ENCODE measurements at regions not wholly inside any gene's neighbourhood (a gene's known extent, or its start where the extent isn't known, plus 50 kb on each side); places are given as distances from the start of the nearest gene placed in this dataset.

GRCh38 chr20:7136886-7137285 lies 369.4 kb downstream of the BMP2 start:
- TF ChIP-seq CTCF (conservative IDR thresholded peaks at IDR 0.05; ENCODE audit: low read depth, low read length), result no peak

GRCh38 chr20:7137395-7138151 lies 370.1 kb downstream of the BMP2 start:
- no peak overlapping the region for H3K4me3 ChIP-seq (ENCODE audit: low read length)
- no peak for TF ChIP-seq CTCF (conservative IDR thresholded peaks at IDR 0.05; ENCODE audit: low read depth, low read length)
- no peak for DNase-seq (ENCODE audit: low read depth)

More at GRCh38 chr20:7136886-7137285, 369.4 kb downstream of the BMP2 start:
- DNase-seq (ENCODE audit: low read depth), result no peak
- no peak overlapping the region for H3K4me3 ChIP-seq (ENCODE audit: low read length)

- no peak for TF ChIP-seq CTCF (conservative IDR thresholded peaks at IDR 0.05; ENCODE audit: low read depth, low read length)
- DNase-seq (ENCODE audit: low read depth), result no peak
- no peak overlapping the region for H3K4me3 ChIP-seq (ENCODE audit: low read length)
Measured at GRCh38 chr20:7144464-7144863, 377.0 kb downstream of the BMP2 start.

GRCh38 chr20:7146552-7147219 lies 379.2 kb downstream of the BMP2 start:
- no peak for DNase-seq (ENCODE audit: low read depth)
- no peak overlapping the region for H3K4me3 ChIP-seq (ENCODE audit: low read length)
- no peak for TF ChIP-seq CTCF (conservative IDR thresholded peaks at IDR 0.05; ENCODE audit: low read depth, low read length)

GRCh38 chr20:7147220-7147601 lies 379.7 kb downstream of the BMP2 start:
- no peak overlapping the region for H3K4me3 ChIP-seq (ENCODE audit: low read length)
- DNase-seq (ENCODE audit: low read depth), result no peak
- TF ChIP-seq CTCF (conservative IDR thresholded peaks at IDR 0.05; ENCODE audit: low read depth, low read length), result no peak

- H3K4me3 ChIP-seq (ENCODE audit: low read length), result no peak overlapping the region
- DNase-seq (ENCODE audit: low read depth), result peak; percentile 43
- TF ChIP-seq CTCF (conservative IDR thresholded peaks at IDR 0.05; ENCODE audit: low read depth, low read length), result no peak
Measured at GRCh38 chr20:7151676-7152470, 384.4 kb downstream of the BMP2 start.

Measured in retinal pigment epithelial cell (primary cell).